ENCODE measurements at regions not wholly inside any gene's neighbourhood (a gene's known extent, or its start where the extent isn't known, plus 50 kb on each side); places are given as distances from the start of the nearest gene placed in this dataset.
A peak's percentile ranks its signal among the peaks of the same experiment; 100 is the strongest.

- no peaks in the 10 kb centered on the region for H3K79me2 ChIP-seq (ENCODE audit: control insufficient read depth, insufficient read depth, low read length, unreplicated experiment)
- H3K36me3 ChIP-seq (ENCODE audit: insufficient read depth, low read length): no peaks in the 10 kb centered on the region
- H2AFZ ChIP-seq (ENCODE audit: low read length, unreplicated experiment): no peak overlapping the region
- 0 out of 2 replicates have a peak overlapping the region, but pooled peaks have one; percentile 1 for H3K27ac ChIP-seq (ENCODE audit: low read depth, low read length)
- no peak overlapping the region for H3K4me3 ChIP-seq (ENCODE audit: low read depth, low read length)
- H3K27me3 ChIP-seq (ENCODE audit: insufficient read depth, low read length): no peaks in the 10 kb centered on the region
- peaks cover 18% of the 10 kb centered on the region for H3K4me1 ChIP-seq (ENCODE audit: control insufficient read depth, insufficient read depth, low read length, unreplicated experiment)
Observed at GRCh38 chr10:107616463-107617410, 452.2 kb upstream of the SORCS1 start.

- Histone ChIP-seq H3K27ac (ENCODE audit: low read depth, low read length) (no peak overlapping the region), H3K36me3 (ENCODE audit: insufficient read depth, low read length) (no peaks in the 10 kb centered on the region), H2AFZ (ENCODE audit: low read length, unreplicated experiment) (no peak overlapping the region), H3K27me3 (ENCODE audit: insufficient read depth, low read length) (no peaks in the 10 kb centered on the region), H3K79me2 (ENCODE audit: control insufficient read depth, insufficient read depth, low read length, unreplicated experiment) (no peaks in the 10 kb centered on the region), H3K4me3 (ENCODE audit: low read depth, low read length) (no peak overlapping the region), H3K4me1 (ENCODE audit: control insufficient read depth, insufficient read depth, low read length, unreplicated experiment) (peaks cover 18% of the 10 kb centered on the region)
Observed at GRCh38 chr10:107616031-107616430, 451.5 kb upstream of the SORCS1 start.

GRCh38 chr10:107614939-107615685 lies 450.6 kb upstream of the SORCS1 start:
- H3K27ac ChIP-seq (ENCODE audit: low read depth, low read length): no peak overlapping the region
- H3K27me3 ChIP-seq (ENCODE audit: insufficient read depth, low read length): no peaks in the 10 kb centered on the region
- H3K79me2 ChIP-seq (ENCODE audit: control insufficient read depth, insufficient read depth, low read length, unreplicated experiment): no peaks in the 10 kb centered on the region

GRCh38 chr10:107611115-107611514 lies 446.6 kb upstream of the SORCS1 start:
- Histone ChIP-seq H3K36me3 (ENCODE audit: insufficient read depth, low read length) (no peaks in the 10 kb centered on the region), H2AFZ (ENCODE audit: low read length, unreplicated experiment) (no peak overlapping the region), H3K4me3 (ENCODE audit: low read depth, low read length) (no peak overlapping the region), H3K4me1 (ENCODE audit: control insufficient read depth, insufficient read depth, low read length, unreplicated experiment) (peaks cover 9% of the 10 kb centered on the region), H3K27me3 (ENCODE audit: insufficient read depth, low read length) (no peaks in the 10 kb centered on the region), H3K79me2 (ENCODE audit: control insufficient read depth, insufficient read depth, low read length, unreplicated experiment) (no peaks in the 10 kb centered on the region), H3K27ac (ENCODE audit: low read depth, low read length) (no peak overlapping the region)

More at GRCh38 chr10:107614939-107615685, 450.6 kb upstream of the SORCS1 start:
- Histone ChIP-seq H3K4me3 (ENCODE audit: low read depth, low read length) (no peak overlapping the region), H2AFZ (ENCODE audit: low read length, unreplicated experiment) (no peak overlapping the region), H3K36me3 (ENCODE audit: insufficient read depth, low read length) (no peaks in the 10 kb centered on the region), H3K4me1 (ENCODE audit: control insufficient read depth, insufficient read depth, low read length, unreplicated experiment) (peaks cover 18% of the 10 kb centered on the region)

- Histone ChIP-seq H3K36me3 (ENCODE audit: insufficient read depth, low read length) (no peaks in the 10 kb centered on the region), H3K4me3 (ENCODE audit: low read depth, low read length) (no peak overlapping the region), H2AFZ (ENCODE audit: low read length, unreplicated experiment) (no peak overlapping the region), H3K79me2 (ENCODE audit: control insufficient read depth, insufficient read depth, low read length, unreplicated experiment) (no peaks in the 10 kb centered on the region), H3K27ac (ENCODE audit: low read depth, low read length) (no peak overlapping the region), H3K27me3 (ENCODE audit: insufficient read depth, low read length) (no peaks in the 10 kb centered on the region), H3K4me1 (ENCODE audit: control insufficient read depth, insufficient read depth, low read length, unreplicated experiment) (no peaks in the 10 kb centered on the region)
Observed at GRCh38 chr10:107589081-107589480, 424.6 kb upstream of the SORCS1 start.

- H3K4me1 ChIP-seq (ENCODE audit: control insufficient read depth, insufficient read depth, low read length, unreplicated experiment): no peaks in the 10 kb centered on the region
- H3K4me3 ChIP-seq (ENCODE audit: low read depth, low read length): no peak overlapping the region
- no peaks in the 10 kb centered on the region for H3K79me2 ChIP-seq (ENCODE audit: control insufficient read depth, insufficient read depth, low read length, unreplicated experiment)
- H3K27me3 ChIP-seq (ENCODE audit: insufficient read depth, low read length): no peaks in the 10 kb centered on the region
- no peaks in the 10 kb centered on the region for H3K36me3 ChIP-seq (ENCODE audit: insufficient read depth, low read length)
- no peak overlapping the region for H2AFZ ChIP-seq (ENCODE audit: low read length, unreplicated experiment)
- H3K27ac ChIP-seq (ENCODE audit: low read depth, low read length): no peak overlapping the region
Observed at GRCh38 chr10:107585630-107586029, 421.1 kb upstream of the SORCS1 start.

GRCh38 chr10:107583974-107584373 lies 419.5 kb upstream of the SORCS1 start:
- Histone ChIP-seq H3K4me3 (ENCODE audit: low read depth, low read length) (no peak overlapping the region), H3K36me3 (ENCODE audit: insufficient read depth, low read length) (no peaks in the 10 kb centered on the region), H3K27ac (ENCODE audit: low read depth, low read length) (no peak overlapping the region), H2AFZ (ENCODE audit: low read length, unreplicated experiment) (no peak overlapping the region), H3K27me3 (ENCODE audit: insufficient read depth, low read length) (no peaks in the 10 kb centered on the region), H3K4me1 (ENCODE audit: control insufficient read depth, insufficient read depth, low read length, unreplicated experiment) (no peaks in the 10 kb centered on the region), H3K79me2 (ENCODE audit: control insufficient read depth, insufficient read depth, low read length, unreplicated experiment) (no peaks in the 10 kb centered on the region)

GRCh38 chr10:107579970-107580369 lies 415.5 kb upstream of the SORCS1 start:
- Histone ChIP-seq H3K79me2 (ENCODE audit: control insufficient read depth, insufficient read depth, low read length, unreplicated experiment) (no peaks in the 10 kb centered on the region), H3K36me3 (ENCODE audit: insufficient read depth, low read length) (no peaks in the 10 kb centered on the region), H3K27ac (ENCODE audit: low read depth, low read length) (no peak overlapping the region), H3K4me3 (ENCODE audit: low read depth, low read length) (no peak overlapping the region), H3K27me3 (ENCODE audit: insufficient read depth, low read length) (no peaks in the 10 kb centered on the region), H3K4me1 (ENCODE audit: control insufficient read depth, insufficient read depth, low read length, unreplicated experiment) (no peaks in the 10 kb centered on the region), H2AFZ (ENCODE audit: low read length, unreplicated experiment) (no peak overlapping the region)

GRCh38 chr10:107577221-107577620 lies 412.7 kb upstream of the SORCS1 start:
- no peak overlapping the region for H2AFZ ChIP-seq (ENCODE audit: low read length, unreplicated experiment)
- H3K79me2 ChIP-seq (ENCODE audit: control insufficient read depth, insufficient read depth, low read length, unreplicated experiment): no peaks in the 10 kb centered on the region

GRCh38 chr10:107576746-107577145 lies 412.2 kb upstream of the SORCS1 start:
- Histone ChIP-seq H3K4me3 (ENCODE audit: low read depth, low read length) (no peak overlapping the region), H3K27me3 (ENCODE audit: insufficient read depth, low read length) (no peaks in the 10 kb centered on the region), H3K27ac (ENCODE audit: low read depth, low read length) (no peak overlapping the region), H3K4me1 (ENCODE audit: control insufficient read depth, insufficient read depth, low read length, unreplicated experiment) (no peaks in the 10 kb centered on the region), H2AFZ (ENCODE audit: low read length, unreplicated experiment) (no peak overlapping the region), H3K79me2 (ENCODE audit: control insufficient read depth, insufficient read depth, low read length, unreplicated experiment) (no peaks in the 10 kb centered on the region), H3K36me3 (ENCODE audit: insufficient read depth, low read length) (no peaks in the 10 kb centered on the region)

More at GRCh38 chr10:107577221-107577620, 412.7 kb upstream of the SORCS1 start:
- no peaks in the 10 kb centered on the region for H3K36me3 ChIP-seq (ENCODE audit: insufficient read depth, low read length)
- no peak overlapping the region for H3K4me3 ChIP-seq (ENCODE audit: low read depth, low read length)
- no peak overlapping the region for H3K27ac ChIP-seq (ENCODE audit: low read depth, low read length)
- no peaks in the 10 kb centered on the region for H3K4me1 ChIP-seq (ENCODE audit: control insufficient read depth, insufficient read depth, low read length, unreplicated experiment)
- H3K27me3 ChIP-seq (ENCODE audit: insufficient read depth, low read length): no peaks in the 10 kb centered on the region
